H9 (cell line): ENCODE measurements at regions not wholly inside any gene's neighbourhood (a gene's known extent, or its start where the extent isn't known, plus 50 kb on each side); places are given as distances from the start of the nearest gene placed in this dataset.
A peak's percentile ranks its signal among the peaks of the same experiment; 100 is the strongest.

Experiments
- DNase-seq: peaks from one replicate; pipeline ENCODE4 v3.0.0-alpha.2; 2017
- H2AFZ ChIP-seq: one replicate; pipeline ENCODE4 v1.6.1; 2013; ENCODE audit warnings: mild to moderate bottlenecking, low read length, control low read depth, moderate library complexity
- H2AK5ac ChIP-seq: 2 replicates; pipeline ENCODE4 v1.6.1; 2013; ENCODE audit warnings: low read length, control low read depth, mixed read lengths; ENCODE audit not compliant: insufficient read length
- H2BK120ac ChIP-seq: one replicate; pipeline ENCODE4 v1.6.1; 2013; ENCODE audit warnings: low read depth, mild to moderate bottlenecking, low read length, control low read depth, inconsistent platforms; ENCODE audit not compliant: poor library complexity, severe bottlenecking
- H2BK12ac ChIP-seq: 2 replicates; pipeline ENCODE4 v1.6.1; 2013; ENCODE audit warnings: low read length, control low read depth, mixed read lengths, low read depth; ENCODE audit not compliant: insufficient read length
- H2BK15ac ChIP-seq: 2 replicates; pipeline ENCODE4 v1.6.1; 2013; ENCODE audit warnings: low read depth, low read length, control low read depth
- H2BK20ac ChIP-seq: one replicate; pipeline ENCODE4 v1.6.1; 2013; ENCODE audit warnings: low read depth, mild to moderate bottlenecking, low read length, control low read depth, inconsistent platforms; ENCODE audit not compliant: poor library complexity, severe bottlenecking
- H2BK5ac ChIP-seq: 2 replicates; pipeline ENCODE4 v1.6.1; 2013; ENCODE audit warnings: low read length, control low read depth, mixed read lengths; ENCODE audit not compliant: insufficient read length
- H3K14ac ChIP-seq: 2 replicates; pipeline ENCODE4 v1.6.1; 2013; ENCODE audit warnings: low read length, control low read depth; ENCODE audit not compliant: insufficient read depth
- H3K18ac ChIP-seq: 2 replicates; pipeline ENCODE4 v1.6.1; 2013; ENCODE audit warnings: low read depth, mild to moderate bottlenecking, mixed read lengths, low read length, control low read depth; ENCODE audit not compliant: insufficient read length
- H3K23ac ChIP-seq: 2 replicates; pipeline ENCODE4 v1.6.1; 2013; ENCODE audit warnings: low read length, control low read depth, mixed read lengths, low read depth; ENCODE audit not compliant: insufficient read length
- H3K23me2 ChIP-seq: 2 replicates; pipeline ENCODE4 v1.6.1; 2013; ENCODE audit warnings: low read depth, mild to moderate bottlenecking, mixed read lengths, low read length, control low read depth; ENCODE audit not compliant: insufficient read length, poor library complexity, severe bottlenecking
- H3K27ac ChIP-seq: 2 replicates; pipeline ENCODE4 v1.5.1; 2013; ENCODE audit warnings: low read length, control low read depth, mixed read lengths, low read depth; ENCODE audit not compliant: insufficient read length
- H3K27me3 ChIP-seq: 2 replicates; pipeline ENCODE4 v1.6.1; 2013; ENCODE audit warnings: low read length, control low read depth, inconsistent platforms; ENCODE audit not compliant: insufficient read depth
- H3K4ac ChIP-seq: 2 replicates; pipeline ENCODE4 v1.6.1; 2013; ENCODE audit warnings: low read depth, mild to moderate bottlenecking, control low read depth, inconsistent platforms, low read length, moderate library complexity
- H3K4me1 ChIP-seq: 2 replicates; pipeline ENCODE4 v1.6.1; 2013; ENCODE audit warnings: low read length, control low read depth, inconsistent platforms; ENCODE audit not compliant: insufficient read depth
- H3K4me2 ChIP-seq: 2 replicates; pipeline ENCODE4 v1.6.1; 2013; ENCODE audit warnings: low read length, control low read depth, mixed read lengths; ENCODE audit not compliant: insufficient read length, insufficient read depth
- H3K56ac ChIP-seq: 2 replicates; pipeline ENCODE4 v1.6.1; 2013; ENCODE audit warnings: low read depth, mild to moderate bottlenecking, mixed read lengths, low read length, control low read depth; ENCODE audit not compliant: insufficient read length
- H3K79me1 ChIP-seq: 2 replicates; pipeline ENCODE4 v1.6.1; 2013; ENCODE audit warnings: low read depth, mild to moderate bottlenecking, moderate library complexity, low read length, control low read depth, inconsistent platforms; ENCODE audit not compliant: insufficient read depth, poor library complexity, severe bottlenecking
- H3K79me2 ChIP-seq: 2 replicates; pipeline ENCODE4 v1.6.1; 2013; ENCODE audit warnings: low read length, control low read depth, inconsistent platforms; ENCODE audit not compliant: insufficient read depth
- H3K9ac ChIP-seq: 2 replicates; pipeline ENCODE4 v1.6.1; 2013; ENCODE audit warnings: low read length, control low read depth, mixed read lengths; ENCODE audit not compliant: insufficient read length; ENCODE audit errors: extremely low read depth
- H3K9me3 ChIP-seq: one replicate; pipeline ENCODE4 v1.6.1; 2013; ENCODE audit warnings: low read depth, low read length, inconsistent platforms; ENCODE audit not compliant: control insufficient read depth
- H3T11ph ChIP-seq: one replicate; pipeline ENCODE4 v1.6.1; 2013; ENCODE audit warnings: mild to moderate bottlenecking, low read length, control low read depth, inconsistent platforms
- H4K20me1 ChIP-seq: one replicate; pipeline ENCODE4 v1.6.1; 2013; ENCODE audit not compliant: control insufficient read depth, insufficient read length, insufficient read depth
- H4K5ac ChIP-seq: 2 replicates; pipeline ENCODE4 v1.6.1; 2013; ENCODE audit warnings: low read depth, mild to moderate bottlenecking, mixed read lengths, low read length, control low read depth; ENCODE audit not compliant: insufficient read length
- H4K8ac ChIP-seq: replicated peaks from 2 replicates; pipeline ENCODE4 v1.6.1; 2013; ENCODE audit warnings: low read length, control low read depth, mixed read lengths, low read depth; ENCODE audit not compliant: insufficient read length
- H4K91ac ChIP-seq: 2 replicates; pipeline ENCODE4 v1.6.1; 2013; ENCODE audit warnings: low read depth, mild to moderate bottlenecking, moderate library complexity, mixed read lengths, low read length, control low read depth; ENCODE audit not compliant: insufficient read length
- H3K27ac Mint-ChIP-seq, 3 experiments: 2 replicates in 2 of 3; 3 replicates in 1 of 3; pipeline ENCODE4 v1.8.0; 2020 to 2021; ENCODE audit warnings: mixed read lengths in 3 of 3, mild to moderate bottlenecking in 1 of 3, moderate library complexity in 1 of 3
- H3K27me3 Mint-ChIP-seq: 2 replicates; pipeline ENCODE4 v1.8.0; 2021; ENCODE audit warnings: low read depth, mild to moderate bottlenecking, moderate library complexity, mixed read lengths
- H3K36me3 Mint-ChIP-seq, 3 experiments: 2 replicates in 2 of 3; 3 replicates in 1 of 3; pipeline ENCODE4 v1.8.0; 2020 to 2021; ENCODE audit warnings: low read depth in 3 of 3, mixed read lengths in 3 of 3; ENCODE audit not compliant: insufficient read depth in 1 of 3
- H3K4me1 Mint-ChIP-seq, 2 experiments: 2 replicates each; pipeline ENCODE4 v1.8.0; 2020; ENCODE audit warnings: mixed read lengths in 2 of 2
- H3K4me3 Mint-ChIP-seq, 2 experiments: 2 replicates in 1 of 2; 3 replicates in 1 of 2; pipeline ENCODE4 v1.8.0; 2020 to 2021; ENCODE audit warnings: mild to moderate bottlenecking in 2 of 2, mixed read lengths in 2 of 2, moderate library complexity in 1 of 2
- H3K9me3 Mint-ChIP-seq, 2 experiments: 2 replicates in 1 of 2; 3 replicates in 1 of 2; pipeline ENCODE4 v1.8.0; 2020; ENCODE audit warnings: mild to moderate bottlenecking in 2 of 2, mixed read lengths in 2 of 2, moderate library complexity in 1 of 2
- WGBS: extraction: QIAGEN DNeasy Blood & Tissue Kit; methylation state at CpG from one replicate; pipeline ENCODE4 v1.1.7; 2013; ENCODE audit warnings: missing lambda C conversion rate, low lambda C conversion rate, mixed read lengths; ENCODE audit not compliant: insufficient read length; ENCODE audit errors: extremely low coverage; 5-methylcytosine and 5-hydroxymethylcytosine counted together
- TF ChIP-seq, protein P1 (sequence below): fragments of 200-600 bp; sonication (generic); conservative IDR thresholded peaks from 3 replicates; pipeline ENCODE4 v1.8.0; 2021; ENCODE audit warnings: antibody characterized with exemption, mild to moderate bottlenecking

- Mint-ChIP-seq H3K36me3 (no peaks in the 10 kb centered on the region), H3K9me3 (no peaks in the 10 kb centered on the region; a peak in 1 of 5 replicates), H3K27ac (peak overlapping the region in 1 of 3 experiments; percentile 62; a peak in 1 of 7 replicates), H3K4me1 (peaks cover 29 to 36% of the 10 kb centered on the region in 2 experiments), H3K27me3 (no peaks in the 10 kb centered on the region), H3K4me3 (no peak overlapping the region)
- WGBS = no CpG with 5 or more reads among the region's 4 CpGs
- TF ChIP-seq, protein P1, sequence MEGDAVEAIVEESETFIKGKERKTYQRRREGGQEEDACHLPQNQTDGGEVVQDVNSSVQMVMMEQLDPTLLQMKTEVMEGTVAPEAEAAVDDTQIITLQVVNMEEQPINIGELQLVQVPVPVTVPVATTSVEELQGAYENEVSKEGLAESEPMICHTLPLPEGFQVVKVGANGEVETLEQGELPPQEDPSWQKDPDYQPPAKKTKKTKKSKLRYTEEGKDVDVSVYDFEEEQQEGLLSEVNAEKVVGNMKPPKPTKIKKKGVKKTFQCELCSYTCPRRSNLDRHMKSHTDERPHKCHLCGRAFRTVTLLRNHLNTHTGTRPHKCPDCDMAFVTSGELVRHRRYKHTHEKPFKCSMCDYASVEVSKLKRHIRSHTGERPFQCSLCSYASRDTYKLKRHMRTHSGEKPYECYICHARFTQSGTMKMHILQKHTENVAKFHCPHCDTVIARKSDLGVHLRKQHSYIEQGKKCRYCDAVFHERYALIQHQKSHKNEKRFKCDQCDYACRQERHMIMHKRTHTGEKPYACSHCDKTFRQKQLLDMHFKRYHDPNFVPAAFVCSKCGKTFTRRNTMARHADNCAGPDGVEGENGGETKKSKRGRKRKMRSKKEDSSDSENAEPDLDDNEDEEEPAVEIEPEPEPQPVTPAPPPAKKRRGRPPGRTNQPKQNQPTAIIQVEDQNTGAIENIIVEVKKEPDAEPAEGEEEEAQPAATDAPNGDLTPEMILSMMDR = no peak
- H3K23me2 ChIP-seq = no peaks in the 10 kb centered on the region
- no peak overlapping the region for H3K14ac ChIP-seq
- H2AFZ ChIP-seq = no peak overlapping the region
- DNase-seq = no peak
- H4K91ac ChIP-seq = no peak overlapping the region
- no peak overlapping the region for H3K56ac ChIP-seq
- no peaks in the 10 kb centered on the region for H3K79me1 ChIP-seq
- no peaks in the 10 kb centered on the region for H3K27me3 ChIP-seq
- H3K4me1 ChIP-seq = no peaks in the 10 kb centered on the region; the same call in 1 of the 2 replicates
- H2BK20ac ChIP-seq = no peak overlapping the region
- no peak overlapping the region for H3K9ac ChIP-seq
- H3K9me3 ChIP-seq = no peaks in the 10 kb centered on the region
- H4K5ac ChIP-seq = no peak overlapping the region
- no peak overlapping the region for H4K8ac ChIP-seq
- H3K4ac ChIP-seq = no peak overlapping the region
- H2BK120ac ChIP-seq = no peak overlapping the region
- H3T11ph ChIP-seq = no peak overlapping the region
- H3K4me2 ChIP-seq = no peak overlapping the region
- no peak overlapping the region for H2AK5ac ChIP-seq
- H2BK5ac ChIP-seq = no peak overlapping the region
- no peak overlapping the region for H2BK12ac ChIP-seq
- no peak overlapping the region for H3K23ac ChIP-seq
- H3K18ac ChIP-seq = no peak overlapping the region
- no peak overlapping the region for H3K27ac ChIP-seq
- H2BK15ac ChIP-seq = no peak overlapping the region
- H4K20me1 ChIP-seq = no peaks in the 10 kb centered on the region
- H3K79me2 ChIP-seq = no peaks in the 10 kb centered on the region
These were observed 138.4 kb upstream of the RPS23 start for GRCh38 chr5:82416512-82416911.
